Sigmoid colon (tissue), 6 donors: ENCODE measurements at regions not wholly inside any gene's neighbourhood (a gene's known extent, or its start where the extent isn't known, plus 50 kb on each side); places are given as distances from the start of the nearest gene placed in this dataset.

Experiments used
- DNase-seq: peaks from one replicate; pipeline ENCODE4 v3.0.0-alpha.2; 2019
- H3K27ac ChIP-seq, 4 donors: fragments of 200-600 bp; sonication (generic); one replicate each; pipeline ENCODE4 v1.5.1; 2016 to 2019; ENCODE audit warnings: mild to moderate bottlenecking in 1 of 4
- H3K27me3 ChIP-seq, 3 donors: fragments of 200-600 bp; sonication (generic); one replicate each; pipeline ENCODE4 v1.5.1; 2019; ENCODE audit warnings: mild to moderate bottlenecking in 1 of 3
- H3K36me3 ChIP-seq, 4 donors: fragments of 200-600 bp; sonication (generic); one replicate each; pipeline ENCODE4 v1.5.1; 2016 to 2019
- H3K4me1 ChIP-seq, 4 donors: fragments of 200-600 bp; sonication (generic); one replicate each; pipeline ENCODE4 v1.5.1; 2017 to 2019
- H3K4me3 ChIP-seq, 4 donors: fragments of 200-600 bp; sonication (generic); one replicate each; pipeline ENCODE4 v1.5.1; 2017 to 2019; ENCODE audit warnings: mild to moderate bottlenecking in 2 of 4, moderate library complexity in 1 of 4
- H3K9me3 ChIP-seq, 4 donors: fragments of 200-600 bp in 3 of 4; sonication (generic) in 3 of 4; one replicate each; pipeline versions ENCODE4 v1.5.1 to v1.6.1; 2013 to 2019
- EP300 ChIP-seq, 4 donors: sonication (generic); formaldehyde crosslinking; IDR thresholded peaks; one replicate each; pipeline ENCODE4 v1.6.1; 2017; ENCODE audit warnings: antibody characterized with exemption in 4 of 4
- POLR2A ChIP-seq, 2 donors: fragments of 450-650 bp; IDR thresholded peaks; one replicate each; pipeline ENCODE4 v1.6.1; 2016; ENCODE audit warnings: antibody characterized with exemption in 2 of 2, mild to moderate bottlenecking in 2 of 2, moderate library complexity in 2 of 2
- POLR2AphosphoS5 ChIP-seq, 4 donors: sonication (generic); formaldehyde crosslinking; IDR thresholded peaks; one replicate each; pipeline ENCODE4 v1.6.1; 2017; ENCODE audit warnings: antibody characterized with exemption in 4 of 4
- WGBS, 2 donors: extraction: QIAGEN DNeasy Blood & Tissue Kit; methylation state at CpG; one replicate each; pipeline ENCODE4 v1.1.7; 2013; 5-methylcytosine and 5-hydroxymethylcytosine counted together
- intact Hi-C: fragments of 100-400 bp; cut with DNase I; formaldehyde crosslinking; loops from one replicate; pipeline ENCODE4 v1.15.1; 2023
- TF ChIP-seq, protein P1 (sequence below), 4 experiments: fragments of 450-650 bp in 3 of 4; fragments of 200-600 bp in 1 of 4; IDR thresholded peaks; one replicate each; pipeline ENCODE4 v1.5.1; 2016 to 2019; ENCODE audit warnings: antibody characterized with exemption in 4 of 4, mild to moderate bottlenecking in 3 of 4, moderate library complexity in 2 of 4
- donor health status: healthy with polysubstance abuse.
- donor health status: healthy.

- no peaks in the 10 kb centered on the region for H3K36me3 ChIP-seq
- H3K4me1 ChIP-seq, result no peaks in the 10 kb centered on the region
- no peak overlapping the region for H3K4me3 ChIP-seq
- no peak overlapping the region for H3K27ac ChIP-seq
- no peaks in the 10 kb centered on the region for H3K27me3 ChIP-seq
- 90 to 93% methylated on average over 3 of the region's 3 CpGs for WGBS, 2 donors
- TF ChIP-seq, protein P1, sequence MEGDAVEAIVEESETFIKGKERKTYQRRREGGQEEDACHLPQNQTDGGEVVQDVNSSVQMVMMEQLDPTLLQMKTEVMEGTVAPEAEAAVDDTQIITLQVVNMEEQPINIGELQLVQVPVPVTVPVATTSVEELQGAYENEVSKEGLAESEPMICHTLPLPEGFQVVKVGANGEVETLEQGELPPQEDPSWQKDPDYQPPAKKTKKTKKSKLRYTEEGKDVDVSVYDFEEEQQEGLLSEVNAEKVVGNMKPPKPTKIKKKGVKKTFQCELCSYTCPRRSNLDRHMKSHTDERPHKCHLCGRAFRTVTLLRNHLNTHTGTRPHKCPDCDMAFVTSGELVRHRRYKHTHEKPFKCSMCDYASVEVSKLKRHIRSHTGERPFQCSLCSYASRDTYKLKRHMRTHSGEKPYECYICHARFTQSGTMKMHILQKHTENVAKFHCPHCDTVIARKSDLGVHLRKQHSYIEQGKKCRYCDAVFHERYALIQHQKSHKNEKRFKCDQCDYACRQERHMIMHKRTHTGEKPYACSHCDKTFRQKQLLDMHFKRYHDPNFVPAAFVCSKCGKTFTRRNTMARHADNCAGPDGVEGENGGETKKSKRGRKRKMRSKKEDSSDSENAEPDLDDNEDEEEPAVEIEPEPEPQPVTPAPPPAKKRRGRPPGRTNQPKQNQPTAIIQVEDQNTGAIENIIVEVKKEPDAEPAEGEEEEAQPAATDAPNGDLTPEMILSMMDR (IDR thresholded peaks at IDR 0.05), result no peak
- TF ChIP-seq POLR2AphosphoS5 (IDR thresholded peaks at IDR 0.05) (no peak), POLR2A (IDR thresholded peaks at IDR 0.05) (no peak), EP300 (IDR thresholded peaks at IDR 0.05) (no peak)
- peaks cover 0 to 3% (median 0%) of the 10 kb centered on the region in 4 donors for H3K9me3 ChIP-seq
- intact Hi-C loops, result no loop called here
- no peak for DNase-seq
Measured at GRCh38 chr18:30034818-30035217, 1007.7 kb downstream of the DSC3 start.

GRCh38 chr18:30016179-30016578 is 1026.4 kb downstream of the DSC3 start:
- Histone ChIP-seq H3K27ac (no peak overlapping the region), H3K27me3 (no peaks in the 10 kb centered on the region), H3K36me3 (no peaks in the 10 kb centered on the region), H3K4me3 (no peak overlapping the region), H3K9me3 (no peaks in the 10 kb centered on the region), H3K4me1 (no peaks in the 10 kb centered on the region)
- DNase-seq, result no peak
- intact Hi-C loops, result no loop called here
- TF ChIP-seq POLR2A (IDR thresholded peaks at IDR 0.05), result no peak
- TF ChIP-seq, protein P1 (IDR thresholded peaks at IDR 0.05), result no peak
- no peak for TF ChIP-seq POLR2AphosphoS5 (IDR thresholded peaks at IDR 0.05)
- no peak for TF ChIP-seq EP300 (IDR thresholded peaks at IDR 0.05)
- WGBS, 2 donors, result 85 to 91% methylated on average over 2 of the region's 2 CpGs

DNA sequence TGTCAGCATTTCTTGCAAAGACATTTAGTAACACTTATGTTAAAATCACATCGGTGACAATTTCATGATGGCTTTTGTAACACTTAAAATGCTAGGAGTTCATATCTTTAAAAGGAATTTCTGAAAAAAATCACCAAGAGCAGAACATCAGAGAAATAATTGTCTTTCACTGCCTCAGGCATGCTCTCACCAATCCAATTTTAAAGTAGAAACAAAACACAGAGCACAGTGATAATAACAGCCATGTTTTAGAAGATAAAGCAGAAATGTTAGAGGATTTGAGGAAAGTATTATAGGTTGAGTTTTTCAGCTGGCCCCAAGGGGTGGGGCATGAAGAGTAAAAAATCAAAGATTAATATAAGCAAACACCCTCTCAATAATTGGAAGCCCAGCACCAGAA is 1037.6 kb downstream of the DSC3 start:
- intact Hi-C loops, result no loop called here
- no peak for DNase-seq
- TF ChIP-seq EP300 (IDR thresholded peaks at IDR 0.05), result no peak
- Histone ChIP-seq H3K4me1 (no peaks in the 10 kb centered on the region), H3K27me3 (no peaks in the 10 kb centered on the region), H3K36me3 (no peaks in the 10 kb centered on the region), H3K9me3 (no peaks in the 10 kb centered on the region), H3K27ac (no peak overlapping the region), H3K4me3 (no peak overlapping the region)
- WGBS, 2 donors, result 84 to 89% methylated on average over 1 of the region's 1 CpG

DNA sequence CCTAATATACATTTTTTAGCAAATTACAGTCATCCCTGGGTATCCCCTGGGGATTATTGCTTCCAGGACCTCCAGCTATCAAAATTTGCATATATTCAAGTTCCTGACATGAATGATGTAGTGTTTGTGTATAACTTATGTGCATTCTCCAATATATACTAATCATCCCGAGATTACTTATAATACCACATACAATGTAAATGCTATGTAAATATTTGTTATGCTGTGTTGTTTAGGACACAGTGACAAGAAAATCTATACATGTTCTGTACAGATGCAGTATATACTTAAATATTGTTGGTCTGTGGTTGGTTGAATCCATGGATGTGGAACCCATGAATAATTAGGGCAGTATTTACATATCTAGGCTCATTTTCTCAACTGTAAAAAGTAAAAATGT is 1060.3 kb downstream of the DSC3 start:
- intact Hi-C loops, result no loop called here
- Histone ChIP-seq H3K36me3 (no peaks in the 10 kb centered on the region), H3K4me3 (no peak overlapping the region), H3K27ac (no peak overlapping the region), H3K4me1 (no peaks in the 10 kb centered on the region), H3K27me3 (no peaks in the 10 kb centered on the region), H3K9me3 (no peaks in the 10 kb centered on the region)
- TF ChIP-seq, protein P1 (IDR thresholded peaks at IDR 0.05), result no peak
- TF ChIP-seq POLR2A (IDR thresholded peaks at IDR 0.05) (no peak), POLR2AphosphoS5 (IDR thresholded peaks at IDR 0.05) (no peak), EP300 (IDR thresholded peaks at IDR 0.05) (no peak)
- 60 to 83% methylated on average over 1 of the region's 1 CpG for WGBS, 2 donors
- no peak for DNase-seq

- WGBS, 2 donors, result 89 to 94% methylated on average over 1 of the region's 1 CpG
- no peaks in the 10 kb centered on the region for H3K9me3 ChIP-seq
Measured at GRCh38 chr18:29979881-29980280, 1062.7 kb downstream of the DSC3 start.

More at GRCh38 chr18:29979881-29980280, 1062.7 kb downstream of the DSC3 start:
- no peak for DNase-seq
- Histone ChIP-seq H3K27me3 (no peaks in the 10 kb centered on the region), H3K4me1 (no peaks in the 10 kb centered on the region), H3K36me3 (no peaks in the 10 kb centered on the region), H3K27ac (no peak overlapping the region), H3K4me3 (no peak overlapping the region)
- intact Hi-C loops, result no loop called here
- TF ChIP-seq POLR2AphosphoS5 (IDR thresholded peaks at IDR 0.05) (no peak), EP300 (IDR thresholded peaks at IDR 0.05) (no peak), POLR2A (IDR thresholded peaks at IDR 0.05) (no peak)
- TF ChIP-seq, protein P1 (IDR thresholded peaks at IDR 0.05), result no peak
